ENCODE measurements at regions not wholly inside any gene's neighbourhood (a gene's known extent, or its start where the extent isn't known, plus 50 kb on each side); places are given as distances from the start of the nearest gene placed in this dataset.

DNA sequence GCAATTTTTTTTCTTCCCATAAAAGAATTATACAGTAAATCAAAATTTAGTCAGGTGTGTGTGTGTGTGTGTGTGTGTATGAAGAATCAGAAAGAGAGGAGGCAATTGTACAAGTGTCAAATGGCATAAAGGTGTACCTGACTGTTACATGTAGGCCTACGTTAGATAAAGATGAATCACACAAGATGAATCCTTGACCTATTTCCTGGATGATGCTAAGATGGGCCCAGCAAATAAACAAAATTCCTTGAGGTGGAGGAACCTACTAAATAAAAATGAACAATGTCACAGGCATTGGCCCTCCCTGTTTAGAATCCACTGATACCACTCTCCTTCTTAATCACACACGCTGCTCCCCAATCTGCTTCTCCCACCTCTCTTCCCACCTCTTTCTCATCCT, 79.7 kb upstream of the LRATD1 start:
- no peak overlapping the region for H3K27ac Mint-ChIP-seq
- Histone ChIP-seq H3K4me3 (ENCODE audit: control insufficient read depth in 1 of 2, extremely low read depth in 1 of 2, low read length in 1 of 2) (no peak overlapping the region), H3K27ac (ENCODE audit: low read length) (no peak overlapping the region), H3K36me3 (ENCODE audit: control insufficient read depth in 2 of 2, extremely low read depth in 1 of 2, insufficient read depth in 1 of 2, low read length in 1 of 2) (no peaks in the 10 kb centered on the region), H3K27me3 (replicated peaks in 1 of 2; ENCODE audit: control insufficient read depth in 2 of 2, extremely low read depth in 1 of 2, insufficient read depth in 2 of 2, low read length in 1 of 2) (no peaks in the 10 kb centered on the region), H3K9me3 (no peaks in the 10 kb centered on the region), H3K4me1 (ENCODE audit: control insufficient read depth in 1 of 2, extremely low read depth in 1 of 2, insufficient read depth in 2 of 2, low read length in 2 of 2) (no peaks in the 10 kb centered on the region)
- no peaks in the 10 kb centered on the region for H3K4me1 Mint-ChIP-seq
- H3K27me3 Mint-ChIP-seq, result no peaks in the 10 kb centered on the region
- 100% methylated on average over 1 of the region's 2 CpGs for WGBS (ENCODE audit: insufficient coverage)
- ATAC-seq (replicated peaks in 1 of 4), result no peak
- no peak overlapping the region for H3K4me3 Mint-ChIP-seq
- no peaks in the 10 kb centered on the region for H3K36me3 Mint-ChIP-seq
- ChIA-PET CTCF (no interaction called here), POLR2A (no interaction called here)
- H3K9me3 Mint-ChIP-seq, result peaks cover 0 to 4% (median 0%) of the 10 kb centered on the region in 3 donors
- no peak for DNase-seq

DNA sequence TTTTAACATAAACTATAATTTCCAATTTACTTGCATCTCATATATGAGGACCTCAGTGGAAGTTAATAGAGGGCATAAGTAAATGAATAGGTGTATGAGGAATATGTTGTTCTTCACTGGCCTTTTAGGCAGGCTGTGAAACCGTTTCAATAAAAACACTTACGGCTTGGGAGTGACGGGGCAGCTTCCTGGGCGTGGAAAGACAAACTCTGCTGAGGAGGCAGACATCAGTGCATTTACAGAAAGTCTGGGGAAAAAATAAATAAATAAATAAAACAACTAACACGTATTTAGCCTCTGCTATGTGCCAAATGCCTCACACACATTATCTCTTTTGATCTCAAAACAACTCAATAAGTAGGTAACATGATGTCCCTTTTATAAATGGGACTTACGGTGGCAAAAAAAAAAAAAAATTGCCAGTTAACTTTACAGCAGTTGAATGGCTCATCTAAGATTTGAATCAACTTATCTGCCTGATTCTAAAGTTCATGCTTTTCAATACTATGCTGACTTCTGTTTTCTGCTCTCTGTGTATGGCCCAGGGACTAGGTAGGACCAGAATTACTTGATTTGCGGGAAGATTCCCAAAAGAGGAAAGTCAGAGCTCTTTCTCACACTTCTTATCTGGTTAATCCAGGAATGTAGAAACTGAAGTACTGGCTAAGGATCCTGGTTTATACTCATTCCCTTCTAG, 77.5 kb upstream of the LRATD1 start:
- H3K9me3 Mint-ChIP-seq, result peaks cover 0 to 4% (median 3%) of the 10 kb centered on the region in 3 donors
- DNase-seq, result no peak
- no peak overlapping the region for H3K4me3 Mint-ChIP-seq
- H3K9me3 ChIP-seq, result no peaks in the 10 kb centered on the region
- no peaks in the 10 kb centered on the region for H3K4me1 ChIP-seq (ENCODE audit: control insufficient read depth in 1 of 2, extremely low read depth in 1 of 2, insufficient read depth in 2 of 2, low read length in 2 of 2)
- no peak for ATAC-seq (replicated peaks in 1 of 4)
- no peaks in the 10 kb centered on the region for H3K36me3 ChIP-seq (ENCODE audit: control insufficient read depth in 2 of 2, extremely low read depth in 1 of 2, insufficient read depth in 1 of 2, low read length in 1 of 2)
- ChIA-PET CTCF (no interaction called here), POLR2A (no interaction called here)
- H3K27ac Mint-ChIP-seq, result no peak overlapping the region
- H3K27ac ChIP-seq (ENCODE audit: low read length), result no peak overlapping the region
- H3K36me3 Mint-ChIP-seq, result no peaks in the 10 kb centered on the region
- WGBS (ENCODE audit: insufficient coverage), result 46% methylated on average over 2 of the region's 7 CpGs
- H3K4me1 Mint-ChIP-seq, result no peaks in the 10 kb centered on the region
- H3K27me3 Mint-ChIP-seq, result no peaks in the 10 kb centered on the region
- H3K4me3 ChIP-seq (ENCODE audit: control insufficient read depth in 1 of 2, extremely low read depth in 1 of 2, low read length in 1 of 2), result no peak overlapping the region
- no peaks in the 10 kb centered on the region for H3K27me3 ChIP-seq (replicated peaks in 1 of 2; ENCODE audit: control insufficient read depth in 2 of 2, extremely low read depth in 1 of 2, insufficient read depth in 2 of 2, low read length in 1 of 2)

DNA sequence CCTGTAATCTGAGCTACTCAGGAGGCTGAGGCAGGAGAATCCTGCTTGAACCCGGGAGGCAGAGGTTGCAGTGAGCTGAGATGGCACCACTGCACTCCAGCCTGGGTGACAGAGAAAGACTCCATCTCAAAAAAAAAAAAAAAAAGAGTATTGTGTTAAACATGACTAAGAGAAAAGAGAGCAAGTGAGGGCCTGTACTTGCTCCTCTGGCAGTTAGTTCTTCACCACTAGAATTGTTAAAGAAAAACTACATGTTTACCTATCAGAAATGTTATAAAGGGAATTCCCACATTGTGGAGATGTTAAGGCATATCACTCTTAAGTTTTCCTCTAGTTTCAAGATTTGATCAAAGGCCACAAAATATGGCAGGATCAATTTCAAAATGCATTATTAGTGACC, 75.4 kb upstream of the LRATD1 start:
- H3K27me3 Mint-ChIP-seq, result no peaks in the 10 kb centered on the region
- CTCF ChIA-PET, result no interaction called here
- POLR2A ChIA-PET, result no interaction called here
- H3K4me1 Mint-ChIP-seq, result no peaks in the 10 kb centered on the region
- H3K9me3 Mint-ChIP-seq, result peaks cover 0 to 3% (median 0%) of the 10 kb centered on the region in 3 donors
- H3K9me3 ChIP-seq, result no peaks in the 10 kb centered on the region
- H3K27me3 ChIP-seq (replicated peaks in 1 of 2; ENCODE audit: control insufficient read depth in 2 of 2, extremely low read depth in 1 of 2, insufficient read depth in 2 of 2, low read length in 1 of 2), result no peaks in the 10 kb centered on the region
- no peak for DNase-seq
- H3K4me1 ChIP-seq (ENCODE audit: control insufficient read depth in 1 of 2, extremely low read depth in 1 of 2, insufficient read depth in 2 of 2, low read length in 2 of 2), result no peaks in the 10 kb centered on the region
- no peak overlapping the region for H3K4me3 Mint-ChIP-seq
- no peak overlapping the region for H3K27ac Mint-ChIP-seq
- H3K27ac ChIP-seq (ENCODE audit: low read length), result no peak overlapping the region
- ATAC-seq (replicated peaks in 1 of 4), result no peak
- H3K36me3 ChIP-seq (ENCODE audit: control insufficient read depth in 2 of 2, extremely low read depth in 1 of 2, insufficient read depth in 1 of 2, low read length in 1 of 2), result no peaks in the 10 kb centered on the region
- no peak overlapping the region for H3K4me3 ChIP-seq (ENCODE audit: control insufficient read depth in 1 of 2, extremely low read depth in 1 of 2, low read length in 1 of 2)
- no CpG with 5 or more reads among the region's 1 CpG for WGBS (ENCODE audit: insufficient coverage)
- H3K36me3 Mint-ChIP-seq, result no peaks in the 10 kb centered on the region

DNA sequence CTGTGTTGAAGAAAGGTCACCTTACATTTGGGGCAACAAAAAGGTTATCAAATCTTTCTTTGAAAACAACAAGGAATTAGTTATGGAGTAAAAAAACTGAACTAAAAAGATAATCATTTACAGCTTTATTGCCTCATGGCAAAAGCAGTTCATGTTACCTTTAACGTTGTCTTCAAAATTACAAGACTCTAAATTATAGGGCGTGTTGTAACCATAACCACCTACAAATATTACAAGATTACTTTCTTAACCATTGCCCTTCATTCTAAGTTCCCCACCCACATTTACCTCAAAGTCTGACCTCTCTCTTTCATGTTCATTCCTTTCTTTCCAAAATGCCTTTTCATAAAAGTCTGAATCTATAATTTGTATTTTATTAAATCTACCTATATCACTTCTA, 74.6 kb upstream of the LRATD1 start:
- Mint-ChIP-seq H3K27ac (no peak overlapping the region), H3K36me3 (no peaks in the 10 kb centered on the region), H3K27me3 (no peaks in the 10 kb centered on the region), H3K4me1 (no peaks in the 10 kb centered on the region), H3K9me3 (peaks cover 0 to 3% (median 0%) of the 10 kb centered on the region in 3 donors), H3K4me3 (no peak overlapping the region)
- CTCF ChIA-PET, result no interaction called here
- ATAC-seq (replicated peaks in 1 of 4), result no peak
- no peaks in the 10 kb centered on the region for H3K27me3 ChIP-seq (replicated peaks in 1 of 2; ENCODE audit: control insufficient read depth in 2 of 2, extremely low read depth in 1 of 2, insufficient read depth in 2 of 2, low read length in 1 of 2)
- H3K4me3 ChIP-seq (ENCODE audit: control insufficient read depth in 1 of 2, extremely low read depth in 1 of 2, low read length in 1 of 2), result no peak overlapping the region
- WGBS (ENCODE audit: insufficient coverage), result 88% methylated on average over 2 of the region's 2 CpGs
- no peak for DNase-seq
- H3K27ac ChIP-seq (ENCODE audit: low read length), result no peak overlapping the region
- H3K36me3 ChIP-seq (ENCODE audit: control insufficient read depth in 2 of 2, extremely low read depth in 1 of 2, insufficient read depth in 1 of 2, low read length in 1 of 2), result no peaks in the 10 kb centered on the region
- POLR2A ChIA-PET, result no interaction called here
- no peaks in the 10 kb centered on the region for H3K9me3 ChIP-seq
- H3K4me1 ChIP-seq (ENCODE audit: control insufficient read depth in 1 of 2, extremely low read depth in 1 of 2, insufficient read depth in 2 of 2, low read length in 2 of 2), result no peaks in the 10 kb centered on the region

DNA sequence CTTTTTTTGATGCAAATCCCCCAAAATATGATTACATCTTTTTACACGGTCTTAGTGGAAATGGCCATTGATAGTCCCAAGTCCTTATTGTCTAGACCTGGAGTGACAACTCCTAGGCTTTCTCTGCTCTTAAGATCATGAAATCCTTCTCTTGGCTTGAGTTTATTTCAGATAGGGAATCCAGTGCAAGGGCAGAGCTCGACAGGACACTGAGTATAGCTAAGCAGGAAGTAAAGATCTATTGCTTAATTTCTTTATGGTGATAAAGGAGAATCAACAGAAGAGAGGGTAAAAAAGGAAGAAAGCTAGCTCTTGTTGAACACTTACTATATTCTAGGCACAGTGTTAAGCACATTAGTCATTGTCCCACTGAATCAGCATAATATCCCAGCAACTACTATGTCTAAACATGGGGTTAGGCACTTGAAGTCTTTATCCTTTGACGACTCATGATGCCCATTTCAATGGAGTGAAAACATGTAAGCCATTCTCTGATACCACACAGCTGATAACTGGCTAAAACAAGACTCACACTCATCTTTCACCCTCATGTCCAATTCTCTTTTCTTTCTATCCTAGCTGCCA, 74.1 kb upstream of the LRATD1 start:
- POLR2A ChIA-PET, result no interaction called here
- Mint-ChIP-seq H3K27ac (no peak overlapping the region), H3K36me3 (no peaks in the 10 kb centered on the region), H3K27me3 (no peaks in the 10 kb centered on the region), H3K9me3 (peaks cover 0 to 3% (median 0%) of the 10 kb centered on the region in 3 donors), H3K4me3 (no peak overlapping the region), H3K4me1 (no peaks in the 10 kb centered on the region)
- H3K4me1 ChIP-seq (ENCODE audit: control insufficient read depth in 1 of 2, extremely low read depth in 1 of 2, insufficient read depth in 2 of 2, low read length in 2 of 2), result no peaks in the 10 kb centered on the region
- CTCF ChIA-PET, result no interaction called here
- WGBS (ENCODE audit: insufficient coverage), result no CpG with 5 or more reads among the region's 3 CpGs
- no peak for ATAC-seq (replicated peaks in 1 of 4)
- DNase-seq, result no peak
- no peak overlapping the region for H3K27ac ChIP-seq (ENCODE audit: low read length)
- no peaks in the 10 kb centered on the region for H3K36me3 ChIP-seq (ENCODE audit: control insufficient read depth in 2 of 2, extremely low read depth in 1 of 2, insufficient read depth in 1 of 2, low read length in 1 of 2)
- no peak overlapping the region for H3K4me3 ChIP-seq (ENCODE audit: control insufficient read depth in 1 of 2, extremely low read depth in 1 of 2, low read length in 1 of 2)
- no peaks in the 10 kb centered on the region for H3K9me3 ChIP-seq
- H3K27me3 ChIP-seq (replicated peaks in 1 of 2; ENCODE audit: control insufficient read depth in 2 of 2, extremely low read depth in 1 of 2, insufficient read depth in 2 of 2, low read length in 1 of 2), result no peaks in the 10 kb centered on the region

DNA sequence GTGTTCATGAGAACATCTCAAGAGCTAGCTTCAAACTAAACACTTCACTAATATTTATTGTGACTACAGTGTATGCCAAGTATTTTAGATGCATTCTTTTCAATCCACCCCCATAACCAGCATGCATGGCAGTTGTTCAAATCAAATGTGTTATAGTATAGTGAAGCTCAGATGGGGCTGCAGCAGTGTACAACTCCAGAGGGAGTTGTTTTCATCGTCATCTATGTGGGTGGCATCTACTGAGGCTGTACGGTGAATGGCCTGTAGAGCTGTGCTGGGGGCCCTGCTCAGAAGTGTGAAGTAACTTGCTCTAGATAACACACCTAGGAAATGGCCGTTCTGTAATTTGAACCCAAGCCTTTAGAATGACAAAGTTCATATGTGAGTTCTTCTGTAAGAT, 71.8 kb upstream of the LRATD1 start:
- Mint-ChIP-seq H3K36me3 (no peaks in the 10 kb centered on the region), H3K4me3 (no peak overlapping the region), H3K27me3 (no peaks in the 10 kb centered on the region), H3K27ac (no peak overlapping the region), H3K4me1 (no peaks in the 10 kb centered on the region), H3K9me3 (peaks cover 0 to 3% (median 0%) of the 10 kb centered on the region in 3 donors)
- ATAC-seq (replicated peaks in 1 of 4) (no peak), DNase-seq (no peak)
- ChIA-PET CTCF (no interaction called here), POLR2A (no interaction called here)
- no peak overlapping the region for H3K27ac ChIP-seq (ENCODE audit: low read length)
- 100% methylated on average over 1 of the region's 3 CpGs for WGBS (ENCODE audit: insufficient coverage)
- H3K36me3 ChIP-seq (ENCODE audit: control insufficient read depth in 2 of 2, extremely low read depth in 1 of 2, insufficient read depth in 1 of 2, low read length in 1 of 2), result no peaks in the 10 kb centered on the region
- no peak overlapping the region for H3K4me3 ChIP-seq (ENCODE audit: control insufficient read depth in 1 of 2, extremely low read depth in 1 of 2, low read length in 1 of 2)
- H3K9me3 ChIP-seq, result no peaks in the 10 kb centered on the region
- no peaks in the 10 kb centered on the region for H3K27me3 ChIP-seq (replicated peaks in 1 of 2; ENCODE audit: control insufficient read depth in 2 of 2, extremely low read depth in 1 of 2, insufficient read depth in 2 of 2, low read length in 1 of 2)
- no peaks in the 10 kb centered on the region for H3K4me1 ChIP-seq (ENCODE audit: control insufficient read depth in 1 of 2, extremely low read depth in 1 of 2, insufficient read depth in 2 of 2, low read length in 2 of 2)

DNA sequence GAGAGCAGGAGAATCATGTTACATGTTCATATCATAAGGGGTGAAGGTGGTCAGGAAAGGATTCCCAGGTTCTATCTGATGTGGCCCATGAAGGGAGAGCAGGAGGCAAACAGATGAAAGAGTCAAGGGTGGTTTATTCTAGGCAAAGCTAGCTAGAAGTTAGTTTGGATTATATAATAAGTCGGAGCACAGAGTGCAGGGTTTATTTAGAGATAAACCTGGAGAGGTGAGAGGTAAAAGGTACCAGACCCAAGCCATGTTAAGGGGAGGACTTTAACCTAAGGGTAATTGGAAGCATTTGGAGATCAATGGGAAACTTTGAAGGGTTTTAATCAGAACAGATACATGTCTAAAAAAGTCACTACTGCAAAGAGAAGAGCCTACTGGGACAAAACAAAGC, 69.2 kb upstream of the LRATD1 start:
- H3K36me3 ChIP-seq (ENCODE audit: control insufficient read depth in 2 of 2, extremely low read depth in 1 of 2, insufficient read depth in 1 of 2, low read length in 1 of 2), result no peaks in the 10 kb centered on the region
- CTCF ChIA-PET, result no interaction called here
- no peaks in the 10 kb centered on the region for H3K27me3 Mint-ChIP-seq
- H3K27ac Mint-ChIP-seq, result no peak overlapping the region
- H3K27me3 ChIP-seq (replicated peaks in 1 of 2; ENCODE audit: control insufficient read depth in 2 of 2, extremely low read depth in 1 of 2, insufficient read depth in 2 of 2, low read length in 1 of 2), result no peaks in the 10 kb centered on the region
- WGBS (ENCODE audit: insufficient coverage), result 80% methylated on average over 1 of the region's 1 CpG
- no peaks in the 10 kb centered on the region for H3K4me1 ChIP-seq (ENCODE audit: control insufficient read depth in 1 of 2, extremely low read depth in 1 of 2, insufficient read depth in 2 of 2, low read length in 2 of 2)
- no peak for ATAC-seq (replicated peaks in 1 of 4)
- no peak for DNase-seq
- H3K4me3 Mint-ChIP-seq, result no peak overlapping the region
- H3K27ac ChIP-seq (ENCODE audit: low read length), result no peak overlapping the region
- H3K4me3 ChIP-seq (ENCODE audit: control insufficient read depth in 1 of 2, extremely low read depth in 1 of 2, low read length in 1 of 2), result no peak overlapping the region
- POLR2A ChIA-PET, result no interaction called here
- H3K9me3 ChIP-seq, result no peaks in the 10 kb centered on the region
- H3K4me1 Mint-ChIP-seq, result no peaks in the 10 kb centered on the region
- H3K9me3 Mint-ChIP-seq, result peaks cover 0 to 3% (median 0%) of the 10 kb centered on the region in 3 donors
- no peaks in the 10 kb centered on the region for H3K36me3 Mint-ChIP-seq

Data from T-cell (primary cell).